Hepatocyte (in vitro differentiated cells): ENCODE measurements at regions not wholly inside any gene's neighbourhood (a gene's known extent, or its start where the extent isn't known, plus 50 kb on each side); places are given as distances from the start of the nearest gene placed in this dataset.

Experiments
- CTCF ChIP-seq: fragments of 200-600 bp; sonication (generic); IDR thresholded peaks from 2 replicates; pipeline ENCODE4 v1.5.1; 2016; ENCODE audit warnings: antibody characterized with exemption, mild to moderate bottlenecking; ENCODE audit not compliant: poor library complexity
- EZH2phosphoT487 ChIP-seq: fragments of 200-600 bp; sonication (generic); IDR thresholded peaks from one replicate; pipeline ENCODE4 v1.6.1; 2018; ENCODE audit warnings: antibody characterized with exemption, mild to moderate bottlenecking, low read depth, moderate library complexity; ENCODE audit not compliant: unreplicated experiment, severe bottlenecking

GRCh38 chr9:21677834-21678233 is 124.6 kb upstream of the MTAP start:
- no peak for TF ChIP-seq CTCF
- TF ChIP-seq EZH2phosphoT487: no peak
